Stimulated activated naive B cell treated with anti-CD40 and anti-IgM and Interleukin-4, amounts not matched to agents 10 μg/mL and 1 μg/mL and 100 μg/mL, for 72 hours (primary cell): ENCODE measurements at regions not wholly inside any gene's neighbourhood (a gene's known extent, or its start where the extent isn't known, plus 50 kb on each side); places are given as distances from the start of the nearest gene placed in this dataset.
"Not testable (repeated sequence)": the region's sequence is repeated elsewhere in the genome, so short reads cannot be mapped to it uniquely, and the experiment has no call there.

Source experiments
- ATAC-seq, 2 donors: fragments of 150-1000 bp; cut with Tn5 transposase; replicated peaks; 2 replicates each; pipeline ENCODE4 v1.10.0; 2021; ENCODE audit warnings: moderate library complexity in 1 of 2
- DNase-seq: peaks from one replicate; pipeline ENCODE4 v3.0.0; 2021
- H3K27ac Mint-ChIP-seq: one replicate; pipeline ENCODE4 v1.8.0; 2022; ENCODE audit warnings: mild to moderate bottlenecking, mixed read lengths
- H3K27me3 Mint-ChIP-seq, 2 donors: one replicate each; pipeline ENCODE4 v1.8.0; 2022; ENCODE audit warnings: mixed read lengths in 2 of 2
- H3K36me3 Mint-ChIP-seq, 2 donors: one replicate each; pipeline ENCODE4 v1.8.0; 2022; ENCODE audit warnings: mixed read lengths in 2 of 2, mild to moderate bottlenecking in 1 of 2
- H3K4me1 Mint-ChIP-seq, 2 donors: one replicate each; pipeline ENCODE4 v1.8.0; 2022; ENCODE audit warnings: mixed read lengths in 2 of 2, mild to moderate bottlenecking in 1 of 2
- H3K4me3 Mint-ChIP-seq, 2 donors: one replicate each; pipeline ENCODE4 v1.8.0; 2022; ENCODE audit warnings: mild to moderate bottlenecking in 2 of 2, mixed read lengths in 2 of 2, moderate library complexity in 1 of 2
- H3K9me3 Mint-ChIP-seq, 2 donors: one replicate each; pipeline ENCODE4 v1.8.0; 2022; ENCODE audit warnings: mixed read lengths in 2 of 2, mild to moderate bottlenecking in 1 of 2

- H3K27ac Mint-ChIP-seq, H3K27me3 Mint-ChIP-seq, H3K9me3 Mint-ChIP-seq, H3K4me3 Mint-ChIP-seq, H3K36me3 Mint-ChIP-seq: not testable (repeated sequence)
- peak; percentile 68 to 69 for ATAC-seq
- DNase-seq: peak; percentile 45
- peaks cover 19 to 34% of the 10 kb centered on the region in 2 donors for H3K4me1 Mint-ChIP-seq
Observed at GRCh38 chr21:31785237-31786163, 53.6 kb upstream of the SCAF4 start.

- Mint-ChIP-seq H3K27ac (no peak overlapping the region), H3K27me3 (peaks cover 0 to 3% of the 10 kb centered on the region in 2 donors), H3K36me3 (no peaks in the 10 kb centered on the region), H3K9me3 (peaks cover 2 to 4% of the 10 kb centered on the region in 2 donors), H3K4me1 (peaks cover 17 to 30% of the 10 kb centered on the region in 2 donors), H3K4me3 (no peak overlapping the region)
- DNase-seq (no peak), ATAC-seq (no peak)
Observed at GRCh38 chr21:31781737-31782136, 49.8 kb upstream of the SCAF4 start.
